MG63 (cell line): ENCODE measurements at regions not wholly inside any gene's neighbourhood (a gene's known extent, or its start where the extent isn't known, plus 50 kb on each side); places are given as distances from the start of the nearest gene placed in this dataset.
"Not testable (repeated sequence)": the region's sequence is repeated elsewhere in the genome, so short reads cannot be mapped to it uniquely, and the experiment has no call there.

Experiments used
- DNase-seq: peaks from one replicate; pipeline ENCODE4 v3.0.0-alpha.2; 2020
- H3K27me3 ChIP-seq: fragments of 250-450 bp; sonication (Bioruptor Pico); 2 replicates; pipeline ENCODE4 v1.5.1; 2020; ENCODE audit warnings: mild to moderate bottlenecking, moderate library complexity
- H3K36me3 ChIP-seq: fragments of 250-450 bp; sonication (Bioruptor Pico); 2 replicates; pipeline ENCODE4 v1.5.1; 2020; ENCODE audit warnings: mild to moderate bottlenecking, moderate library complexity
- H3K4me3 ChIP-seq: fragments of 250-450 bp; sonication (Bioruptor Pico); 2 replicates; pipeline ENCODE4 v1.5.1; 2020; ENCODE audit warnings: mild to moderate bottlenecking, moderate library complexity
- H3K9me3 ChIP-seq: fragments of 250-450 bp; sonication (Bioruptor Pico); 2 replicates; pipeline ENCODE4 v1.5.1; 2020; ENCODE audit warnings: mild to moderate bottlenecking, moderate library complexity

DNA sequence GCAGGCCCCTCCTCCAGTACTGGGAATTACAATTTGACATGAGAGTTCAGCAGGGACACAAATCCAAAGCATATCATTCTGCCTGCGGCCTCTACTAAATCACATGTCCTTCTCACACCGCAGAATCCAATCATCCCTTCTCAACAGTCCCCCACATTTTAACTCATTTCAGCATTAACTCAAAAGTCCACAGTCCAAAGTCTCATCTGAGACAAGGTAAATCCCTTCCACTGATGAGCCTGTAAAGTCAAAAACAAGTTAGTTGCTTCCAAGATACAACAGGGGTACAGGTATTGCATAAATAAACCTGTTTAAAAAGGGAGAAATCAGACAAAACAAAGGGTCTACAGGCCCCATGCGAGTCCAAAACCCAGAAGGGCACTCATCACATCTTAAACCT lies 64.0 kb downstream of the EBNA1BP2 start:
- no peaks in the 10 kb centered on the region for H3K36me3 ChIP-seq
- H3K9me3 ChIP-seq: no peaks in the 10 kb centered on the region
- no peaks in the 10 kb centered on the region for H3K27me3 ChIP-seq
- no peak overlapping the region for H3K4me3 ChIP-seq
- no peak for DNase-seq

DNA sequence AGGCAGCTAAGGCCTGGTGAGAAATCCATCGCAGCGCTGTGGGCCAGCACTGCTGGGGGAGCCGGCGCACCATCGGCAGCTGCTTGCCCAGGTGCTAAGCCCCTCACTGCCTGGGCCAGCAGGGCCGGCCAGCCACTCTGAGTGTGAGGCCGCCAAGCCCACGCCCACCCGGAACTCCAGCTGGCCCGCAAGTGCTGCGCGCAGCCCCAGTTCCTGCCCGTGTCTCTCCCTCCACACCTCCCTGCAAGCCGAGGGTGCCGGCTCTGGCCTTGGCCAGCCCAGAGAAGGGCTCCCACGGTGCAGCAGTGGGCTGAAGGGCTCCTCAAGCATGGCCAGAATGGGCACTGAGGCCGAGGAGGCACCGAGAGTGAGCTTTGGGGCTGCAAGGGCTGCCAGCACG lies 64.4 kb downstream of the EBNA1BP2 start:
- Histone ChIP-seq H3K27me3 (no peaks in the 10 kb centered on the region), H3K36me3 (no peaks in the 10 kb centered on the region), H3K4me3 (no peak overlapping the region), H3K9me3 (no peaks in the 10 kb centered on the region)
- DNase-seq: no peak

DNA sequence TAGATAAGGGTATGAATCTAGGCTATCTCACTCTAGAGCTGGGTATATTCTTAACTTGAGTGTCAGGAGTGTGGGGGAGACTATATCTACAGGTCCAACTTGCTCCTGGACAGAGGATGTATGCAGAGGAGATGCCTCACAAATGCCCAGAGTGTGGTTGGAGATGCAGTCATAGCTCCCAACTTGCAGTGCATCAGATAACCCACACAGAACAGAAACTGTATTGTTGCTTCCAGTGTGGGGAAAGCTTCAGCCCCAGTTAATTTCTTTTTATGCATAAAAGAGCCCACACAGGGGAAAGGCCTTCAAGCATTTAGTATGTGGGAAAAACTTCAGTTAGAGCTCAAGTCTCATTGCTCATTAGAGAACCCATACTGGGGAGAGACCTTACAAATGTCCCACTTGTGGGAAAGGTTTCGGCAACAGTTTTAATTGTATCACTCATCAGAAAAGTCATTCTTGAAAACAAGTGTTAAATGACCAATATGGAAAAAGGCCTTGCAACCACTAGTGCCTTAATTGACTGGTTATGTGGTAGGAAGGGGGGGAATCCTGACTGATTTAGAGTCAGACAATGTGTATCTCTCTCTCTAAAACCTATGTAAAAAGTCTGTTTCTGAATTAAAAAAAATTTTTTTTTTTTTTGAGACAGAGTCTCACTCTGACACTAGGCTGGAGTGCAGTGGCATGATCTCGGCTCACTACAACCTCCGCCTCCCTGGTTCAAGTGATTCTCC lies 67.9 kb downstream of the EBNA1BP2 start:
- Histone ChIP-seq H3K27me3 (no peaks in the 10 kb centered on the region), H3K36me3 (no peaks in the 10 kb centered on the region), H3K9me3 (no peaks in the 10 kb centered on the region), H3K4me3 (no peak overlapping the region)
- no peak for DNase-seq

DNA sequence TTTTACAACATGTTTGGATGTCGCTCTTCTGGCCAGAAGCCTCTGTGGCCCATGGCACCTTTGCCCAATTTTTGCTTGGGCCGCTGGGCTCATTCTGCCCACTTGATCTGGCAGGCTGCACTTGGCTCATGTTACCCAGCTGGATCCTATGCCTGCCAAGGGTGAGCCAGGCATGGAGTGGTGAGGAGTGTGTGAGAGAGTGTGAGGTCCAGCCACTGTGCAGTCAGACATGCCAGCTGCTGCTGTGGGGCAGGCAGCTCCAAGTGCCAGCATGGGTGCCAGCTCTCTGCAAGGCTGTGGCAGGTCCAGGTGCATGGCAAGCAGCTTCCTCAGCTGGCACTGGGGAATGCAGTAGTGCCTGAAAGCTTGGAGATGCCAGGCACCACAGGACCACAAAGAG lies 71.0 kb downstream of the EBNA1BP2 start:
- Histone ChIP-seq H3K9me3 (no peaks in the 10 kb centered on the region), H3K27me3 (no peaks in the 10 kb centered on the region), H3K4me3 (no peak overlapping the region), H3K36me3 (no peaks in the 10 kb centered on the region)
- peak; percentile 26 for DNase-seq

DNA sequence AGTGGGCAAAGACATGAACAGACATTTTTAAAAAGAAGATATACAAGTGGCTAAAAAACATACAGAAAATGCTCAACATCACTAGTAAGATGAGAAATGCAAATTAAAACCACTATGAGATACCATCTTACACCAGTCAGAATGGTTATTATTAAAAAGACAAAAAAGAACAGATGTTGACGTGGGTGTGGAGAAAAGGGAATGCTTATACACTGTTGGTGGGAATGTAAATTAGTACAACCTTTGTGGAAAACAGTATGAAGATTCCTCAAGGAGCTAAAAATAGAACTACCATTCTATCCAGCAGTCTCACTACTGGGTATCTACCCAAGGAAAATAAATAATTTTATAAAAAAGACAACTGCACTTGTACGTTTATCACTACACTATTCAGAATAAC lies 73.9 kb downstream of the EBNA1BP2 start:
- no peak for DNase-seq
- Histone ChIP-seq H3K4me3 (no peak overlapping the region), H3K9me3 (no peaks in the 10 kb centered on the region), H3K27me3 (0 out of 2 replicates have a peak, but pooled peaks cover 2% of the 10 kb centered on the region), H3K36me3 (no peaks in the 10 kb centered on the region)

DNA sequence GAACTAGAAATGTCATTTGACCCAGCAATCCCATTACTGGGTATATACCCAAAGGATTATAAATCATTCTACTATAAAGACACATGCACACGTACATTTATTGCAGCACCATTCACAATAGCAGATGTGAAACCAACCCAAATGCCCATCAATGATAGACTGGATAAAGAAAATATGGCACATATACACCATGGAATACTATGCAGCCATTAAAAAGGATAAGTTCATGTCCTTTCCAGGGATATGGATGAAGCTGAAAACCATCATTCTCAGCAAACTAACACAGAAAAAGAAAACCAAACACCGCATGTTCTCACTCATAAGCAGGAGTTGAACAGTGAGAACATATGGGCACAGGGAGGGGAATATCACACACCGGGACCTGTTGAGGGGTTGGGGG lies 75.6 kb downstream of the EBNA1BP2 start:
- not testable (repeated sequence) for H3K9me3 ChIP-seq, H3K27me3 ChIP-seq, H3K36me3 ChIP-seq, DNase-seq, H3K4me3 ChIP-seq

DNA sequence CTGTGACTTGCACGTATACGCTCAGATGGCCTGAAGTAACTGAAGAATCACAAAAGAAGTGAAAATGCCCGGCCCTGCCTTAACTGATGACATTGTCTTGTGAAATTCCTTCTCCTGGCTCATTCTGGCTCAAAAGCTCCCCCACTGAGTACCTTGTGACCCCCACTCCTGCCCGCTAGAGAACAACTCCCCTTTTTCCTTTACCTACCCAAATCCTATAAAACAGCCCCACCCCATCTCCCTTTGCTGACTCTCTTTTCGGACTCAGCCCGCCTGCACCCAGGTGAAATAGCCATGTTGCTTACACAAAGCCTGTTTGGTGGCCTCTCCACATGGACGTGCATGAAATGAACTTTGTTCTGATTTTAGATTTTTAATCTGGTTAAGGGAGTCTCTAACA lies 81.3 kb downstream of the EBNA1BP2 start:
- not testable (repeated sequence) for H3K36me3 ChIP-seq, H3K4me3 ChIP-seq, DNase-seq, H3K27me3 ChIP-seq, H3K9me3 ChIP-seq

DNA sequence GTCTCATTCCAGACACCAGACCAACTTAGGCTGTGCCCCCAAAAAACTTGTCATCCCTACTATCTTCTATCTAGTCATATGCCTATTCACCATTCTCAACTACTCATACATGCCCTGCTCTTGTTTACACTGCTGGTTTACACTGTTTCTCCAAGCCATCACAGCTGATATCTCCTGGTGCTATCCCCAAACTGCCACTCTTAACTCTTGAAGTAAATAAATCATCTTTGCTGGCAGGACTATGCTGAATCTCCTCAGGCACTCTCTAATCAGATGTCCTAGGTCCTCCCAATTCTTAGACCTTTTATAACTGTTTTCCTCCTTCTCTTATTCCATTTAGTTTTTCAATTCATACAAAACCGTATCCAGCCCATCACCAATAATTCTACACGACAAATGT lies 81.9 kb downstream of the EBNA1BP2 start:
- not testable (repeated sequence) for DNase-seq, H3K36me3 ChIP-seq, H3K27me3 ChIP-seq, H3K4me3 ChIP-seq, H3K9me3 ChIP-seq

DNA sequence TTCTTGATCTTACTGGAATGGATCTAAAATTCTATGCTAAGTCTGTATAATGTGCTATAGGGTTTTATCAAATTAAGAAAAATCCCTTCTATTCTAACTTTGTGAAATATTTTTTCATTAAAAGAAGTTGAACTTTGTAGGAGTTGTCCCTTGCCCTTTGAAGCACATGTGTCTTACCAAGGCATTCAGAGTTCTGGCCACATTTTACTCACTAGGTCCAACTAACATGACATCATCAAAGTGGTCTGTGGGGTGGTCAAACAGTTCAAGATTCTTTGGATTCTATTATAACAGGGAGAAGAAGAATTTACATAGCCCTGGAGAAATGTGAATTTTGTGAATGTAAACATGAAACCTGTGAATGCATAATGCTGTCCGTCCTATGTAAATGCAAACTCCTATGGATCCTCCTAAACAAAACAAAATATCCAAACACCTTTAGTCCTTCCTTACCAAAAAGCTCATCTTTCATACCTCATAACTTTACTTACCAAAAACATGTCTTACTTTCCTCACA lies 88.7 kb downstream of the EBNA1BP2 start:
- H3K9me3 ChIP-seq: no peaks in the 10 kb centered on the region
- H3K36me3 ChIP-seq: no peaks in the 10 kb centered on the region
- no peak overlapping the region for H3K4me3 ChIP-seq
- no peak for DNase-seq
- no peaks in the 10 kb centered on the region for H3K27me3 ChIP-seq

DNA sequence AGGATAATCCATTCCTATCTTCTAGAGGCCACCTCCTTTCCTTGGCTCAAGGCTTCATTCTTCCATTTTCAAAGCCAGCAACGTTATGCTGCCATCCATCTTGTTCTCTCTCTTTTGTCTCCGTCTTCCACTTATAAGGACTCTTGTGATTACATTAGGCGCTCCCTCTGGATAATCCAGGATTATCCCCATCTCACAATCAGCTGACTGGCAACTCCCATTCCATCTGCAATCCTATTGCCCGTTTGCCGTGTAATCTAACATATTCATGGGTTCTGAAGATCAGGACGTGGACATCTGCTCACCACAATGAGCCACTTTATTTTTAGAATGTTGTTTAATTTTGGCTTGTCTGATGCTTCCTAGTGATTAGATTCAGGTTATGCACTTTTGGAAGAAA lies 89.3 kb downstream of the EBNA1BP2 start:
- Histone ChIP-seq H3K4me3 (no peak overlapping the region), H3K36me3 (no peaks in the 10 kb centered on the region), H3K9me3 (no peaks in the 10 kb centered on the region), H3K27me3 (no peaks in the 10 kb centered on the region)
- no peak for DNase-seq

DNA sequence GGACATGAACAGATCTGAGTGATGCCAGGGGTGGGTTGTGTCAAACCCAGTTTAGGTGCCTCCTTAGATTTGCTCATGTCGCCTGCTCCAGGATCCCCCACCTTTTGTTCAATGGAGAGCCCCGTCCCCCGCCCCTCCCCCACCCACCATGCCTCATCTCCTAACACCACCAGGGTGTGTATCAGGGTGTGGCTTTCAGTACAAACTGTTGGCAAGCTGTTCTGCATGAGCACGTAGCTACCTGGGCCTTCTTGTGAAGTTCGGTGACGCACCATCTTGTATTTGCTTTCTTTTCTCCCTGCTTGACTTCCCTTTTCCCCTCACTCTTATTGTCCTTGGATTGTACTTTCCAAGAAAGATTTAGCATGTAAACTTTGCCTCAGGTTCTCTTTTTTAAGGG lies 94.8 kb downstream of the EBNA1BP2 start:
- Histone ChIP-seq H3K4me3 (no peak overlapping the region), H3K27me3 (no peaks in the 10 kb centered on the region), H3K36me3 (no peaks in the 10 kb centered on the region), H3K9me3 (no peaks in the 10 kb centered on the region)
- no peak for DNase-seq

DNA sequence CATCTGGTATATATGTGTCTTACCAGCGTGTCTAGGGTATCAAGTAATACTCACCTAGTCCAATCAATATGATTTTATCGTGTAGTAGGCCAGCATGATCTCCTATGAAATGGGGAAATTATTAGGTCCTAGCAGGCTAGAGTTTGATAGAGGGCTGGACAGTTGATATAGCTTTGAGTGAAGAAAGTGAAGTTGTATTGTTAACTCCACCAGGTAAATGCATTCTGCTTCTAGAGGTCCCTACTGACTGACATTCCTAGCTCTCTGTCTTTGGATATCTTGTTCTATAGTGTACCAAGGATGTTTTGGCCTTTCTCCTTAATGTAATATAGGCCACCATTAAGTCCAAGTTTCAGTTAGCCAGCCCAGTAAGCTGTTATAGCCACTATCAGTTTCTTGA lies 97.4 kb downstream of the EBNA1BP2 start:
- H3K4me3 ChIP-seq: no peak overlapping the region
- no peak for DNase-seq

DNA sequence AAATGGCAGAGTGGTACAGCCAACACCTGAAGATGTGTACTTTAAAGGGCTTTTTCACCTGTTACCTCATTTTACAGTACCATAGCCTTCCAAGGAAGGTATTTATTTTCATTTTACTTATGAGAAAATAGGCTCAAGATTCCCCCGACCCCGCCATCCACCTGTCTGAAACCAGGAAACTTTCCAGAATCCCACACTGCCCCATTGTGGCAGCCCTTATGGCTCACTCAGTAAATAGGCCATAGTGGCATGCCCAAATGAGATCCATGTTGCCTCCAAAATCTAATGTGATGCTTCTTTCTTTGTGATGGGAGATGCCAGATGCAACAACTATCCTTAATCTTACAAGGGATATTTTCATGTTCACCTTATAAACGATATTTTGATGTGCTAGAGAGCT lies 97.8 kb downstream of the EBNA1BP2 start:
- no peaks in the 10 kb centered on the region for H3K27me3 ChIP-seq
- no peak for DNase-seq
- H3K4me3 ChIP-seq: no peak overlapping the region
- H3K9me3 ChIP-seq: no peaks in the 10 kb centered on the region
- H3K36me3 ChIP-seq: no peaks in the 10 kb centered on the region

More for the DNA sequence above, 97.4 kb downstream of the EBNA1BP2 start:
- H3K27me3 ChIP-seq: no peaks in the 10 kb centered on the region
- H3K36me3 ChIP-seq: no peaks in the 10 kb centered on the region
- no peaks in the 10 kb centered on the region for H3K9me3 ChIP-seq

DNA sequence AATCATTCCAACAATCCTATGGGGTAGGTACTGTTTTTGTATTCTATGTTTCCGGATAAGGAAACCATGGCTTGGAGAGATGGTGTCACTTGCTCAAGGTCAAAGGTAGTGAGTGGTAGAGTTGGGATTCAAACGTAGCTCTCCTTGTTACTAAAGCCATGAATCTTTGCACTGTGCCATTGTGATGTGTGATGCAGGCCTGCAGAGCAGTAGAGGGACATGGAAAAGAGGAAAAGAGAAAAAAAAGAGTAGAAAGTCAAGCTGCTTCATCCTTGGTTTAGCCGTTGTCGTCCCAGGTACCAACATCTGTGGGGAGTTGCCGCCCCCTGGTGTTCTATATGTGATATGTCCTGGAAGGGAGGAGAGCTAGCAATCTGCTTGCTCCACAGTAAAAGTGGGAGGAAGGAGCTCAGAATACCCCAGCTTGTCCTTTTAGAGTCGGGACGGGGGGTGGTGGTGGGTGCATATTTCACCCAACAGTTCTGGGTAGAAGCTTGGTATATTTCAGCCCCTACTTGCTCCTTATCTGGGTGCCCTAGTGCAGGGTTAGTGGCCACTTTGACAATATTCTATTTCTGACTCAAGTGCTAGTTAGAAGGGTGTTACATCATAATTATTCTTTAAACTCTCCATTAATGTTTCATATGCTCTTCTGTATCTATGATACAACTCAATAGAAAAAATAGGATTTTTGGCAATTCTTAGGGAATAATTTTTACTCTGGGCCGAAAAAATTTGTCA lies 98.4 kb downstream of the EBNA1BP2 start:
- peak; percentile 60 for DNase-seq
- Histone ChIP-seq H3K27me3 (no peaks in the 10 kb centered on the region), H3K9me3 (no peaks in the 10 kb centered on the region), H3K36me3 (no peaks in the 10 kb centered on the region), H3K4me3 (no peak overlapping the region)

DNA sequence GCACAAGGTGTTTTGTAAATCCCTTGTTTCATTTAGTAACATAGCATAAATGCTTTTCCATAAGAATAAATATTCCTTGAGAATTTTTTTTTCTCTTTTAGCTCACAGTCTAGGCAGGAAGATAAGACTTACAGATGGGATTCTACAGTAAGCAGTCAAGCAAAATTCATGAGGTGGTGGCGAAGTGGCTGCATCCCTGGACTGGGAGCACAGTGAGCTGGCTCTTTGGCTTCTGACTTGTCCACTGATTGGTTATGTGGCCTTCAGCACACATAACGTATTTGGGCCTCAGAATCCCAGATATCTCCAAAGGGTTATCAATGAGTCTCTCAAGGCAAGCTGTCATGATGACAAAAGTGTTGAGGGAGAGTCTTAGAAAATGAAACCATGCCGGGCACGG lies 99.8 kb downstream of the EBNA1BP2 start:
- no peak for DNase-seq
- Histone ChIP-seq H3K4me3 (no peak overlapping the region), H3K9me3 (no peaks in the 10 kb centered on the region), H3K27me3 (no peaks in the 10 kb centered on the region), H3K36me3 (no peaks in the 10 kb centered on the region)

DNA sequence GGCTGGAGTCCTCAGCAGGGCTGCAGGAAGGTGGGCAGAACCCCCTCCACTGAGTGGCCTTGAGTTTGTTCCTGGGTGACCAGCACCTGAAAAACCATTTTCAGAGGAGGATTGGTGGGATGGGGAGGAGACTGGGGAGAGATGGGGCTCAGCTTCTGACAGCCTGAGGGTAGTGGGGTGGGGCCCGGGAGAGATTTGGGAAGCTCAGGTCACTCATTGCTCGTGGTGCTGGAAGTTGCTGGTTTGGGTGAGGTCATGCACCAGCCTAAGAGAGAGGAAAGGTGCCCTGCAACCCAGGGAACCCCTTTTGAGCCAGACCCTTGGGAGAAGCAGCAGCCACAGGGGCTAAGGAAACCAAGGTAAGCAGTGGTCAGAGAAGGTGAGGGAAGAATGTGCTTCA lies 100.8 kb downstream of the EBNA1BP2 start:
- DNase-seq: no peak
- no peaks in the 10 kb centered on the region for H3K9me3 ChIP-seq
- no peaks in the 10 kb centered on the region for H3K36me3 ChIP-seq
- H3K4me3 ChIP-seq: no peak overlapping the region
- H3K27me3 ChIP-seq: no peaks in the 10 kb centered on the region

DNA sequence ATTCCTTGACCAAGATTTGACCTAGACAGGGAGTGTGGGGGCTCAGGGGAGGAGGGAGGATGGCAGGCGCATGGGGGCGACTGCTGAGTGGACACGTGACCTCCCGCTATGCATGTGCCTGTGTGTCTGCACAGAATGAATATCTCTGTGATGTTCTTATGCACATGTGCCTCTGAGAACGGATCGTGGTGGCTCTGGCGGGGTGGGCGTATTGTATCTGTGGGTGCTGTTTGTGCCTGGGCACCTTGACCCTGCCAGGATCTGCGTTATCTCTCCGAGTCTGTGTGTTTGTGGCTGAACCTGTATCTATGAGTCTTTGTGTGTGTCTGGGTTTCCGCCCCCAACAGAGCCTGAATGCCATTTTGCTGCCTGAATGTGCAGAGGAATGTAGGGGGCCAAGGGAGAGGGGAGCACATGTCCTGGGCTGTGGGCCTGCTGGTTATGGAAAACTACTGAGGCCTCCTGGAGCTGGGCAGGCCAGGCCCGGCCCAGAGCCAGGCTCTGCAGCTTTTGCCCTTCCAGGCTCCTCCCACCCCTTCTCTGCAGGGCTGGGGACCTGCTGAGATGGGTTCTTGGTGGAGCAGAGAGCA lies 102.5 kb downstream of the EBNA1BP2 start:
- no peak overlapping the region for H3K4me3 ChIP-seq
- no peak for DNase-seq
- H3K9me3 ChIP-seq: no peaks in the 10 kb centered on the region
- H3K27me3 ChIP-seq: no peaks in the 10 kb centered on the region
- H3K36me3 ChIP-seq: no peaks in the 10 kb centered on the region

DNA sequence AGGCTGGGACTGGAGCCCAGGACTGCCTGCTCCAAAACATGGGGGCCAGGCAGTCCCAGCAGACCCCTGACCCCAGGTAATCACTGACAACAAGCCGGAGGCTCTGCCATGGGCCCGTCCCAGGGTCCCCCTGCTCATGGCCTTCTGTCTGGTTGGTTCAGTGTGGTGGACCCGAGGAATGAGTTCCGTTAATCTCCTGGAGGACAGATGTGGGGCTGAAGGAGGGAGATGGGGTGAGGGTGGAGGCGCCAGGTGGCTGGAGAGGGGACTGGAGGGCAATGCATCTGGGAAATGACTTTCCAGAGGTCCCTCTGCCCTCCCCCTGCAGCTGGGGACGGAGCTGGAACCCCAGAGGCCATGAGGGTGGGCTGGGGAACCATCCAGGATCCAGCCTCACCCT lies 103.2 kb downstream of the EBNA1BP2 start:
- DNase-seq: no peak
- H3K9me3 ChIP-seq: no peaks in the 10 kb centered on the region
- no peaks in the 10 kb centered on the region for H3K27me3 ChIP-seq
- no peaks in the 10 kb centered on the region for H3K36me3 ChIP-seq
- no peak overlapping the region for H3K4me3 ChIP-seq
